Ascending aorta (tissue), 2 donors: ENCODE measurements at regions not wholly inside any gene's neighbourhood (a gene's known extent, or its start where the extent isn't known, plus 50 kb on each side); places are given as distances from the start of the nearest gene placed in this dataset.

Experiments
- DNase-seq, 2 donors: peaks; one replicate each; pipeline ENCODE4 v3.0.0-alpha.2; 2019; ENCODE audit warnings: low spot score in 2 of 2
- H3K27ac ChIP-seq, 2 donors: fragments of 200-600 bp; sonication (generic); one replicate each; pipeline ENCODE4 v1.5.1; 2016 to 2017; ENCODE audit warnings: mild to moderate bottlenecking in 1 of 2
- H3K27me3 ChIP-seq: fragments of 200-600 bp; sonication (generic); one replicate; pipeline ENCODE4 v1.5.1; 2017
- H3K36me3 ChIP-seq, 2 donors: fragments of 200-600 bp; sonication (generic); one replicate each; pipeline ENCODE4 v1.5.1; 2016
- H3K4me1 ChIP-seq, 2 donors: fragments of 200-600 bp; sonication (generic); one replicate each; pipeline ENCODE4 v1.5.1; 2016 to 2017; ENCODE audit warnings: mild to moderate bottlenecking in 1 of 2
- H3K4me3 ChIP-seq, 2 donors: fragments of 200-600 bp; sonication (generic); one replicate each; pipeline ENCODE4 v1.5.1; 2016 to 2017; ENCODE audit warnings: mild to moderate bottlenecking in 1 of 2
- H3K9me3 ChIP-seq, 2 donors: fragments of 200-600 bp; sonication (generic); one replicate each; pipeline ENCODE4 v1.5.1; 2016
- CTCF ChIP-seq, 3 experiments: fragments of 200-600 bp in 2 of 3; fragments of 450-650 bp in 1 of 3; sonication (generic) in 2 of 3; IDR thresholded peaks; one replicate each; pipeline ENCODE4 v1.5.1; 2016 to 2019; ENCODE audit warnings: antibody characterized with exemption in 3 of 3, mild to moderate bottlenecking in 1 of 3, moderate library complexity in 1 of 3
- intact Hi-C: fragments of 100-400 bp; cut with DNase I; formaldehyde crosslinking; loops from one replicate; pipeline ENCODE4 v1.15.1; 2023

GRCh38 chr7:132709971-132710567 lies 133.8 kb upstream of the PLXNA4 start:
- H3K36me3 ChIP-seq: no peaks in the 10 kb centered on the region
- H3K27me3 ChIP-seq: no peaks in the 10 kb centered on the region
- H3K27ac ChIP-seq: no peak overlapping the region
- intact Hi-C loops: no loop called here
- no peaks in the 10 kb centered on the region for H3K9me3 ChIP-seq
- no peak for DNase-seq
- peak in 1 of 3 experiments; percentile 34 for TF ChIP-seq CTCF (IDR thresholded peaks at IDR 0.05)
- no peaks in the 10 kb centered on the region for H3K4me1 ChIP-seq
- H3K4me3 ChIP-seq: no peak overlapping the region

- intact Hi-C loops: no loop called here
- Histone ChIP-seq H3K4me1 (no peaks in the 10 kb centered on the region), H3K27ac (no peak overlapping the region), H3K4me3 (no peak overlapping the region), H3K9me3 (no peaks in the 10 kb centered on the region), H3K36me3 (no peaks in the 10 kb centered on the region), H3K27me3 (no peaks in the 10 kb centered on the region)
- no peak for TF ChIP-seq CTCF (IDR thresholded peaks at IDR 0.05)
- DNase-seq: no peak
Observed at GRCh38 chr7:132708470-132708869, 132.2 kb upstream of the PLXNA4 start.

GRCh38 chr7:132705146-132705545 lies 128.9 kb upstream of the PLXNA4 start:
- TF ChIP-seq CTCF (IDR thresholded peaks at IDR 0.05): no peak
- no peaks in the 10 kb centered on the region for H3K36me3 ChIP-seq
- no peak overlapping the region for H3K4me3 ChIP-seq
- no peaks in the 10 kb centered on the region for H3K9me3 ChIP-seq
- no peaks in the 10 kb centered on the region for H3K27me3 ChIP-seq
- no peaks in the 10 kb centered on the region for H3K4me1 ChIP-seq
- DNase-seq: no peak
- H3K27ac ChIP-seq: no peak overlapping the region
- intact Hi-C loops: no loop called here

- no peaks in the 10 kb centered on the region for H3K36me3 ChIP-seq
- TF ChIP-seq CTCF (IDR thresholded peaks at IDR 0.05): no peak
- no peaks in the 10 kb centered on the region for H3K9me3 ChIP-seq
- H3K4me3 ChIP-seq: no peak overlapping the region
- H3K4me1 ChIP-seq: no peaks in the 10 kb centered on the region
- intact Hi-C loops: no loop called here
- no peak for DNase-seq
- H3K27ac ChIP-seq: no peak overlapping the region
- H3K27me3 ChIP-seq: no peaks in the 10 kb centered on the region
Observed at GRCh38 chr7:132703742-132704141, 127.5 kb upstream of the PLXNA4 start.

GRCh38 chr7:132697003-132697402 lies 120.7 kb upstream of the PLXNA4 start:
- Histone ChIP-seq H3K4me1 (no peaks in the 10 kb centered on the region), H3K27me3 (no peaks in the 10 kb centered on the region), H3K9me3 (no peaks in the 10 kb centered on the region), H3K36me3 (no peaks in the 10 kb centered on the region), H3K4me3 (no peak overlapping the region), H3K27ac (no peak overlapping the region)
- no peak for DNase-seq
- no peak for TF ChIP-seq CTCF (IDR thresholded peaks at IDR 0.05)
- intact Hi-C loops: no loop called here

GRCh38 chr7:132696332-132696731 lies 120.1 kb upstream of the PLXNA4 start:
- H3K4me1 ChIP-seq: no peaks in the 10 kb centered on the region
- H3K4me3 ChIP-seq: no peak overlapping the region
- no peak for DNase-seq
- no peaks in the 10 kb centered on the region for H3K27me3 ChIP-seq
- TF ChIP-seq CTCF (IDR thresholded peaks at IDR 0.05): no peak
- no peaks in the 10 kb centered on the region for H3K36me3 ChIP-seq
- intact Hi-C loops: no loop called here
- no peak overlapping the region for H3K27ac ChIP-seq
- H3K9me3 ChIP-seq: no peaks in the 10 kb centered on the region
